ENCODE measurements at regions not wholly inside any gene's neighbourhood (a gene's known extent, or its start where the extent isn't known, plus 50 kb on each side); places are given as distances from the start of the nearest gene placed in this dataset.

DNA sequence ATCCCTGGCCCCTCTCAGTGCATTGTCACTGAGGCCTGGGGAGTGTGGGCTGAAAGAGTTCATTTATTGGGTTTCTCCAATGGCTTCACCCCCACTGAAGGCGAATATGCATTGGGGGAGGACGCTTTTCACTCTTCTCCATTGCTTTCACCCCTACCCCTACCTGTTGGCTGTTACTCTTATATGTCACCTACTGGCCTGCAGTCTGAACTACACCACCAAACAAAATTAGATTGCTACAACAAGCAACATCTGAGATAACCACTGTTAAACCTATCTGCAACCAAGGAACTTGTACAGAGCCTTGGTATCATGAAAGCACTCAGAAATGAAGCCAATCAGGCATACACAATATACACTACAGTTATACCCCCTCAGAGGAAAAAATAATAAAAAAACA is 203.7 kb downstream of the REEP3 start:
- no peak overlapping the region for H3K4me2 ChIP-seq (ENCODE audit: low read length)
- no peaks in the 10 kb centered on the region for H3K9me3 ChIP-seq (ENCODE audit: low read length)
- no peaks in the 10 kb centered on the region for H3K9me2 ChIP-seq (ENCODE audit: low read depth, low read length)
- no peaks in the 10 kb centered on the region for H3K79me2 ChIP-seq (ENCODE audit: insufficient read depth, low read length)
- H4K20me1 ChIP-seq (ENCODE audit: insufficient read depth, low read length): no peaks in the 10 kb centered on the region
- no peak overlapping the region for H3K27ac ChIP-seq (ENCODE audit: low read depth, low read length, poor library complexity, severe bottlenecking)
- TF ChIP-seq, protein P1, sequence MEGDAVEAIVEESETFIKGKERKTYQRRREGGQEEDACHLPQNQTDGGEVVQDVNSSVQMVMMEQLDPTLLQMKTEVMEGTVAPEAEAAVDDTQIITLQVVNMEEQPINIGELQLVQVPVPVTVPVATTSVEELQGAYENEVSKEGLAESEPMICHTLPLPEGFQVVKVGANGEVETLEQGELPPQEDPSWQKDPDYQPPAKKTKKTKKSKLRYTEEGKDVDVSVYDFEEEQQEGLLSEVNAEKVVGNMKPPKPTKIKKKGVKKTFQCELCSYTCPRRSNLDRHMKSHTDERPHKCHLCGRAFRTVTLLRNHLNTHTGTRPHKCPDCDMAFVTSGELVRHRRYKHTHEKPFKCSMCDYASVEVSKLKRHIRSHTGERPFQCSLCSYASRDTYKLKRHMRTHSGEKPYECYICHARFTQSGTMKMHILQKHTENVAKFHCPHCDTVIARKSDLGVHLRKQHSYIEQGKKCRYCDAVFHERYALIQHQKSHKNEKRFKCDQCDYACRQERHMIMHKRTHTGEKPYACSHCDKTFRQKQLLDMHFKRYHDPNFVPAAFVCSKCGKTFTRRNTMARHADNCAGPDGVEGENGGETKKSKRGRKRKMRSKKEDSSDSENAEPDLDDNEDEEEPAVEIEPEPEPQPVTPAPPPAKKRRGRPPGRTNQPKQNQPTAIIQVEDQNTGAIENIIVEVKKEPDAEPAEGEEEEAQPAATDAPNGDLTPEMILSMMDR (IDR thresholded peaks at IDR 0.05; ENCODE audit: low read length): no peak
- TF ChIP-seq EZH2 (IDR thresholded peaks at IDR 0.05; ENCODE audit: borderline replicate concordance, low read length): no peak
- H3K4me1 ChIP-seq (ENCODE audit: insufficient read depth, low read length, severe bottlenecking): no peaks in the 10 kb centered on the region
- no peak overlapping the region for H3K4me3 ChIP-seq (ENCODE audit: low read depth, low read length, poor library complexity, severe bottlenecking)
- H3K27me3 ChIP-seq (ENCODE audit: insufficient read depth, low read length): 0 out of 2 replicates have a peak, but pooled peaks cover 7% of the 10 kb centered on the region
- H3K36me3 ChIP-seq (ENCODE audit: insufficient read depth, low read length): no peaks in the 10 kb centered on the region
- no peak overlapping the region for H2AFZ ChIP-seq (ENCODE audit: low read length)
- H3K9ac ChIP-seq (ENCODE audit: low read length): no peak overlapping the region
- H3F3A ChIP-seq (ENCODE audit: insufficient read depth, low read length): no peaks in the 10 kb centered on the region

DNA sequence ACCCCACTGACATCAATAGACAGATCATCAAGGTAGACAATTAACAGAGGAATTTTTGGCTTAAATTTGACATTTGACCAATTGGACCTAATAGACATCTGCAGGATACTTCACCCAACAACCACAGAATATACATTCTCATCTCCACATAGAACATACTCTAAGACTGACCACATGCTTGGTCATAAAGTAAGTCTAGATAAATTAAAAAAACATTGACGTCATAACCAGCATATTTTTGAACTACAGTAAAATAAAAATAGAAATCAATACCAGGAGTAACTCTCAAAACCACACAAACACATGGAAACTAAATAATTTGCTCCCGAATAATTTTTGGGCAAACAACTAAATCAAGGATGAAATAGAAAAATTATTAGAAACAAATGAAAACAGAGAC is 205.7 kb downstream of the REEP3 start:
- no peaks in the 10 kb centered on the region for H3K4me1 ChIP-seq (ENCODE audit: insufficient read depth, low read length, severe bottlenecking)
- H3K79me2 ChIP-seq (ENCODE audit: insufficient read depth, low read length): no peaks in the 10 kb centered on the region
- no peak overlapping the region for H3K9ac ChIP-seq (ENCODE audit: low read length)
- no peaks in the 10 kb centered on the region for H3K9me2 ChIP-seq (ENCODE audit: low read depth, low read length)
- H3F3A ChIP-seq (ENCODE audit: insufficient read depth, low read length): no peaks in the 10 kb centered on the region
- no peaks in the 10 kb centered on the region for H3K36me3 ChIP-seq (ENCODE audit: insufficient read depth, low read length)
- H3K27ac ChIP-seq (ENCODE audit: low read depth, low read length, poor library complexity, severe bottlenecking): no peak overlapping the region
- TF ChIP-seq, protein P1 (IDR thresholded peaks at IDR 0.05; ENCODE audit: low read length): no peak
- no peak for TF ChIP-seq EZH2 (IDR thresholded peaks at IDR 0.05; ENCODE audit: borderline replicate concordance, low read length)
- 0 out of 2 replicates have a peak, but pooled peaks cover 7% of the 10 kb centered on the region for H3K27me3 ChIP-seq (ENCODE audit: insufficient read depth, low read length)
- no peak overlapping the region for H2AFZ ChIP-seq (ENCODE audit: low read length)
- no peaks in the 10 kb centered on the region for H3K9me3 ChIP-seq (ENCODE audit: low read length)
- no peak overlapping the region for H3K4me2 ChIP-seq (ENCODE audit: low read length)
- no peaks in the 10 kb centered on the region for H4K20me1 ChIP-seq (ENCODE audit: insufficient read depth, low read length)
- no peak overlapping the region for H3K4me3 ChIP-seq (ENCODE audit: low read depth, low read length, poor library complexity, severe bottlenecking)

DNA sequence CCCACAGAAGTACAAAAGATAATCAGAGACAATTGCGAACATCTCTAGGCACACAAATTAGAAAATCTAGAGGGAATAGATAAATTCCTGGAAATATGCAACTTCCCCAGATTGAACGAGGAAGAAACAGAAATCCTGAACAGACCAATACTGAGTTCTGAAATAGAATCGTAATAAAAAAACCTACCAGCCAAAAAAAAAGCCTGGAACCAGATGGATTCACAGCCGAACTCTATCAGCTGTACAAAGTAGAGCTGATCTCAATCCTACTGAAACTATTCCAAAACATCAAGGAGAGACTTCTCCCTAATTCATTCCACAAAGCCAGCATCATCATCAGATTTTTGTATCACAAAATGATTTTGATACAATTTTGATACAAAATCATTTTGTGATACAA is 206.4 kb downstream of the REEP3 start:
- Histone ChIP-seq H2AFZ (ENCODE audit: low read length) (no peak overlapping the region), H3K27ac (ENCODE audit: low read depth, low read length, poor library complexity, severe bottlenecking) (no peak overlapping the region), H3K4me2 (ENCODE audit: low read length) (no peak overlapping the region), H3K9ac (ENCODE audit: low read length) (no peak overlapping the region), H3K9me2 (ENCODE audit: low read depth, low read length) (no peaks in the 10 kb centered on the region), H3K36me3 (ENCODE audit: insufficient read depth, low read length) (no peaks in the 10 kb centered on the region), H3K4me3 (ENCODE audit: low read depth, low read length, poor library complexity, severe bottlenecking) (no peak overlapping the region), H4K20me1 (ENCODE audit: insufficient read depth, low read length) (no peaks in the 10 kb centered on the region), H3F3A (ENCODE audit: insufficient read depth, low read length) (no peaks in the 10 kb centered on the region), H3K79me2 (ENCODE audit: insufficient read depth, low read length) (no peaks in the 10 kb centered on the region), H3K4me1 (ENCODE audit: insufficient read depth, low read length, severe bottlenecking) (no peaks in the 10 kb centered on the region), H3K9me3 (ENCODE audit: low read length) (no peaks in the 10 kb centered on the region), H3K27me3 (ENCODE audit: insufficient read depth, low read length) (0 out of 2 replicates have a peak, but pooled peaks cover 7% of the 10 kb centered on the region)
- no peak for TF ChIP-seq EZH2 (IDR thresholded peaks at IDR 0.05; ENCODE audit: borderline replicate concordance, low read length)
- TF ChIP-seq, protein P1 (IDR thresholded peaks at IDR 0.05; ENCODE audit: low read length): no peak
